Ishikawa (cell line): ENCODE measurements at regions not wholly inside any gene's neighbourhood (a gene's known extent, or its start where the extent isn't known, plus 50 kb on each side); places are given as distances from the start of the nearest gene placed in this dataset.

Source experiments
- EP300 ChIP-seq: IDR thresholded peaks from 2 replicates; pipeline ENCODE4 v1.6.1; 2012; ENCODE audit warnings: borderline replicate concordance
- RAD21 ChIP-seq: IDR thresholded peaks from 2 replicates; pipeline ENCODE4 v1.6.1; 2012; ENCODE audit warnings: low read depth
- TAF1 ChIP-seq: IDR thresholded peaks from 2 replicates; pipeline ENCODE4 v1.6.1; 2012; ENCODE audit warnings: low read depth, mild to moderate bottlenecking
- TCF12 ChIP-seq: IDR thresholded peaks from 2 replicates; pipeline ENCODE4 v1.6.1; 2012; ENCODE audit warnings: low read depth
- YY1 ChIP-seq: IDR thresholded peaks from 2 replicates; pipeline ENCODE4 v1.6.1; 2012; ENCODE audit warnings: low read depth
- ZBTB7A ChIP-seq: IDR thresholded peaks from 2 replicates; pipeline ENCODE4 v1.6.1; 2012; ENCODE audit warnings: low read depth
- TF ChIP-seq, protein P1 (sequence below): IDR thresholded peaks from 2 replicates; pipeline ENCODE4 v1.6.1; 2012; ENCODE audit warnings: low read depth, mild to moderate bottlenecking

DNA sequence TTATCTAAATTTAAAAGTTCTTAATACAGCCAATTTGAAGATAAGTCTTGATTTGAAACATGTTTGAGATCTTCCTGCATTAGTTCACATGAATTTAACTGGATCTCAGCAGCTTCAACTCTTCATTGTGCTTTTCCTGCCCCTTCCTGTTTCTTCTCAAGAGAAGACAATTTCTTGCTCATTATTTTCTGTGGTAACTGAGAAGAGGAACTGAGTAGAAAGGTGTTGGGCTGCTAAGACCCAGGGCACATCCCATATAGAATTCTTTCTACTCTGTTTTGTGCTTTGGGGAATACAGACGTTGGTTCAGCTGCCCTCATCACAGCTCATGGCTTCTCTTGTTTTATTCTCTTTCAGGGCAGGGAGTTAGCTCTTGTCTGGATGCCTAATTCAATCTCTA lies 110.2 kb downstream of the SNAPC1 start:
- TF ChIP-seq EP300 (no peak), YY1 (no peak), ZBTB7A (no peak), TAF1 (no peak), RAD21 (no peak), TCF12 (no peak)
- TF ChIP-seq, protein P1, sequence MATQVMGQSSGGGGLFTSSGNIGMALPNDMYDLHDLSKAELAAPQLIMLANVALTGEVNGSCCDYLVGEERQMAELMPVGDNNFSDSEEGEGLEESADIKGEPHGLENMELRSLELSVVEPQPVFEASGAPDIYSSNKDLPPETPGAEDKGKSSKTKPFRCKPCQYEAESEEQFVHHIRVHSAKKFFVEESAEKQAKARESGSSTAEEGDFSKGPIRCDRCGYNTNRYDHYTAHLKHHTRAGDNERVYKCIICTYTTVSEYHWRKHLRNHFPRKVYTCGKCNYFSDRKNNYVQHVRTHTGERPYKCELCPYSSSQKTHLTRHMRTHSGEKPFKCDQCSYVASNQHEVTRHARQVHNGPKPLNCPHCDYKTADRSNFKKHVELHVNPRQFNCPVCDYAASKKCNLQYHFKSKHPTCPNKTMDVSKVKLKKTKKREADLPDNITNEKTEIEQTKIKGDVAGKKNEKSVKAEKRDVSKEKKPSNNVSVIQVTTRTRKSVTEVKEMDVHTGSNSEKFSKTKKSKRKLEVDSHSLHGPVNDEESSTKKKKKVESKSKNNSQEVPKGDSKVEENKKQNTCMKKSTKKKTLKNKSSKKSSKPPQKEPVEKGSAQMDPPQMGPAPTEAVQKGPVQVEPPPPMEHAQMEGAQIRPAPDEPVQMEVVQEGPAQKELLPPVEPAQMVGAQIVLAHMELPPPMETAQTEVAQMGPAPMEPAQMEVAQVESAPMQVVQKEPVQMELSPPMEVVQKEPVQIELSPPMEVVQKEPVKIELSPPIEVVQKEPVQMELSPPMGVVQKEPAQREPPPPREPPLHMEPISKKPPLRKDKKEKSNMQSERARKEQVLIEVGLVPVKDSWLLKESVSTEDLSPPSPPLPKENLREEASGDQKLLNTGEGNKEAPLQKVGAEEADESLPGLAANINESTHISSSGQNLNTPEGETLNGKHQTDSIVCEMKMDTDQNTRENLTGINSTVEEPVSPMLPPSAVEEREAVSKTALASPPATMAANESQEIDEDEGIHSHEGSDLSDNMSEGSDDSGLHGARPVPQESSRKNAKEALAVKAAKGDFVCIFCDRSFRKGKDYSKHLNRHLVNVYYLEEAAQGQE, result no peak
